OCI-LY3 (cell line): ENCODE measurements at regions not wholly inside any gene's neighbourhood (a gene's known extent, or its start where the extent isn't known, plus 50 kb on each side); places are given as distances from the start of the nearest gene placed in this dataset.

Experiments used
- H2AFZ ChIP-seq: fragments of 200-600, 300-600 bp; shearing (Covaris generic); 2 replicates; pipeline ENCODE4 v1.6.0; 2014; ENCODE audit warnings: antibody characterized with exemption, low read depth, low read length
- H3K27ac ChIP-seq: fragments of 200-600, 300-600 bp; sonication (generic); 2 replicates; pipeline ENCODE4 v1.5.1; 2014; ENCODE audit warnings: mild to moderate bottlenecking, low read length, moderate library complexity, mixed read lengths
- H3K27me3 ChIP-seq: fragments of 200-600, 300-600 bp; sonication (generic); 2 replicates; pipeline ENCODE4 v1.6.1; 2014; ENCODE audit warnings: low read depth, low read length, mixed read lengths
- H3K36me3 ChIP-seq: fragments of 200-600, 300-600 bp; sonication (generic); replicated peaks from 2 replicates; pipeline ENCODE3; 2014; ENCODE audit warnings: low read depth, low read length, mixed read lengths
- H3K4me1 ChIP-seq: fragments of 300-600, 200-600 bp; sonication (generic); 2 replicates; pipeline ENCODE4 v1.6.1; 2014; ENCODE audit warnings: low read length, mixed read lengths
- H3K4me2 ChIP-seq: fragments of 200-600, 300-600 bp; sonication (generic); 2 replicates; pipeline ENCODE4 v1.6.1; 2014; ENCODE audit warnings: low read length, mixed read lengths
- H3K4me3 ChIP-seq: fragments of 300-600, 200-600 bp; sonication (generic); 2 replicates; pipeline ENCODE4 v1.5.1; 2014; ENCODE audit warnings: antibody characterized with exemption, mild to moderate bottlenecking, low read length, moderate library complexity
- H3K79me2 ChIP-seq: fragments of 300-600, 200-600 bp; shearing (Covaris generic); 2 replicates; pipeline ENCODE4 v1.6.1; 2014; ENCODE audit warnings: mild to moderate bottlenecking, low read length, mixed read lengths
- H3K9ac ChIP-seq: fragments of 300-600, 200-600 bp; shearing (Covaris generic); 2 replicates; pipeline ENCODE4 v1.6.0; 2014; ENCODE audit warnings: mild to moderate bottlenecking, low read length, moderate library complexity
- H3K9me3 ChIP-seq: fragments of 200-600, 300-600 bp; shearing (Covaris generic); 2 replicates; pipeline ENCODE4 v1.6.1; 2014; ENCODE audit warnings: low read length, mixed read lengths; ENCODE audit not compliant: insufficient read depth
- H4K20me1 ChIP-seq: fragments of 200-600, 300-600 bp; sonication (generic); 2 replicates; pipeline ENCODE4 v1.6.1; 2016; ENCODE audit warnings: low read length, mixed read lengths; ENCODE audit not compliant: insufficient read depth
- CTCF ChIP-seq: fragments of 200-600, 300-600 bp; sonication (generic); IDR thresholded peaks from 2 replicates; pipeline ENCODE4 v1.5.1; 2014; ENCODE audit warnings: antibody characterized with exemption, low read length, low read depth
- EZH2phosphoT487 ChIP-seq: fragments of 200-600 bp; shearing (Covaris generic); IDR thresholded peaks from 2 replicates; pipeline ENCODE4 v1.6.1; 2018; ENCODE audit warnings: antibody characterized with exemption, mixed run types, low read depth

GRCh38 chr5:96302174-96302738, 130.8 kb downstream of the PCSK1 start:
- peaks cover 6% of the 10 kb centered on the region; the same call in 1 of the 2 replicates for H3K4me1 ChIP-seq
- H3K9me3 ChIP-seq: no peaks in the 10 kb centered on the region
- no peak overlapping the region for H3K4me2 ChIP-seq
- no peak overlapping the region for H2AFZ ChIP-seq
- H3K9ac ChIP-seq: no peak overlapping the region
- no peak overlapping the region for H3K4me3 ChIP-seq
- no peaks in the 10 kb centered on the region for H3K27me3 ChIP-seq
- H3K36me3 ChIP-seq: no peaks in the 10 kb centered on the region
- TF ChIP-seq CTCF (no peak), EZH2phosphoT487 (no peak)
- H3K79me2 ChIP-seq: no peaks in the 10 kb centered on the region
- no peaks in the 10 kb centered on the region for H4K20me1 ChIP-seq
- no peak overlapping the region for H3K27ac ChIP-seq

GRCh38 chr5:96300976-96301375, 132.1 kb downstream of the PCSK1 start:
- H3K4me2 ChIP-seq: no peak overlapping the region
- H4K20me1 ChIP-seq: no peaks in the 10 kb centered on the region
- no peaks in the 10 kb centered on the region for H3K9me3 ChIP-seq
- peaks cover 6% of the 10 kb centered on the region; the same call in 1 of the 2 replicates for H3K4me1 ChIP-seq
- no peaks in the 10 kb centered on the region for H3K36me3 ChIP-seq
- H3K79me2 ChIP-seq: no peaks in the 10 kb centered on the region
- H3K9ac ChIP-seq: no peak overlapping the region
- no peaks in the 10 kb centered on the region for H3K27me3 ChIP-seq
- no peak overlapping the region for H2AFZ ChIP-seq
- no peak for TF ChIP-seq EZH2phosphoT487
- no peak for TF ChIP-seq CTCF
- no peak overlapping the region for H3K27ac ChIP-seq
- H3K4me3 ChIP-seq: no peak overlapping the region

GRCh38 chr5:96297867-96298266, 135.2 kb downstream of the PCSK1 start:
- no peak overlapping the region for H3K4me2 ChIP-seq
- no peak overlapping the region for H3K27ac ChIP-seq
- no peaks in the 10 kb centered on the region for H4K20me1 ChIP-seq
- no peak overlapping the region for H2AFZ ChIP-seq
- H3K27me3 ChIP-seq: no peaks in the 10 kb centered on the region
- no peaks in the 10 kb centered on the region for H3K79me2 ChIP-seq
- H3K9ac ChIP-seq: no peak overlapping the region
- no peak overlapping the region for H3K4me3 ChIP-seq
- TF ChIP-seq EZH2phosphoT487 (no peak), CTCF (no peak)
- H3K4me1 ChIP-seq: peaks cover 6% of the 10 kb centered on the region; the same call in 1 of the 2 replicates
- no peaks in the 10 kb centered on the region for H3K9me3 ChIP-seq
- H3K36me3 ChIP-seq: no peaks in the 10 kb centered on the region

GRCh38 chr5:96297290-96297689, 135.8 kb downstream of the PCSK1 start:
- H3K27ac ChIP-seq: no peak overlapping the region
- no peak overlapping the region for H3K4me3 ChIP-seq
- no peak overlapping the region for H3K9ac ChIP-seq
- H2AFZ ChIP-seq: no peak overlapping the region
- H3K27me3 ChIP-seq: no peaks in the 10 kb centered on the region
- no peak overlapping the region for H3K4me2 ChIP-seq
- no peaks in the 10 kb centered on the region for H3K79me2 ChIP-seq
- TF ChIP-seq EZH2phosphoT487 (no peak), CTCF (no peak)
- H4K20me1 ChIP-seq: no peaks in the 10 kb centered on the region
- no peaks in the 10 kb centered on the region for H3K36me3 ChIP-seq
- H3K9me3 ChIP-seq: no peaks in the 10 kb centered on the region
- peaks cover 4% of the 10 kb centered on the region; the same call in 1 of the 2 replicates for H3K4me1 ChIP-seq
